GM06990 (cell line): ENCODE measurements at regions not wholly inside any gene's neighbourhood (a gene's known extent, or its start where the extent isn't known, plus 50 kb on each side); places are given as distances from the start of the nearest gene placed in this dataset.

ENCODE experiments used
- DNase-seq: peaks from one replicate; pipeline ENCODE4 v3.0.0-alpha.2; 2011; ENCODE audit not compliant: insufficient read length; ENCODE audit errors: extremely low read depth
- H3K27me3 ChIP-seq: replicated peaks from 2 replicates; pipeline ENCODE4 v1.6.0; 2011; ENCODE audit warnings: low read length; ENCODE audit not compliant: control insufficient read depth, insufficient read depth
- H3K36me3 ChIP-seq: 2 replicates; pipeline ENCODE4 v1.5.1; 2011; ENCODE audit warnings: low read length; ENCODE audit not compliant: control insufficient read depth, insufficient read depth
- H3K4me3 ChIP-seq: replicated peaks from 2 replicates; pipeline ENCODE4 v1.5.1; 2011; ENCODE audit warnings: low read depth, mild to moderate bottlenecking, control low read depth, low read length
- CTCF ChIP-seq: IDR thresholded peaks from 2 replicates; pipeline ENCODE4 v1.5.1; 2011; ENCODE audit warnings: low read length, control low read depth, mild to moderate bottlenecking, inconsistent platforms; ENCODE audit not compliant: insufficient read depth, poor library complexity, severe bottlenecking

- H3K27me3 ChIP-seq = no peaks in the 10 kb centered on the region
- H3K4me3 ChIP-seq = no peak overlapping the region
- no peak for TF ChIP-seq CTCF
- DNase-seq = no peak
- H3K36me3 ChIP-seq = no peaks in the 10 kb centered on the region
Observed at GRCh38 chr2:205889114-205889513, 196.9 kb downstream of the INO80D start.

DNA sequence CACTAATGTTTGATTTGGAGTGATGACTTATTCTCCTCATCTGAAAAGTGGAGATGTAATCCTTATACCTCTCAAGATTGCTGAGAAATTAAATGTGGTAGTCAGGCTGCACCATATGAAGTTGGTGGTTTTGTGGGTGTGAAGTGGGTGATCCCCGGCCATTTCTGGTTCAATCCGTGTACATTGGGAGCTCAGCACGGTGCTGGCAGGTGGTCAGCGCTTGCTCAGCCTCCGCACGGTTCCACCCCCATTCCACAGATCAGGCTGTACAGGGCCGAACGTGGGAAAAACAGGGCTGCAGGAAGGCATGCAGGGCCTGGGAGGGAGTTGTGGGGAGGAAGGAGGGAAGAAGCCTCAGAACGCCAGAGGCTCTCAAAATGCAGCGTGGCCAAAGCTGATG lies 198.3 kb downstream of the INO80D start:
- H3K27me3 ChIP-seq = no peaks in the 10 kb centered on the region
- DNase-seq = no peak
- no peaks in the 10 kb centered on the region for H3K36me3 ChIP-seq
- no peak overlapping the region for H3K4me3 ChIP-seq
- no peak for TF ChIP-seq CTCF

DNA sequence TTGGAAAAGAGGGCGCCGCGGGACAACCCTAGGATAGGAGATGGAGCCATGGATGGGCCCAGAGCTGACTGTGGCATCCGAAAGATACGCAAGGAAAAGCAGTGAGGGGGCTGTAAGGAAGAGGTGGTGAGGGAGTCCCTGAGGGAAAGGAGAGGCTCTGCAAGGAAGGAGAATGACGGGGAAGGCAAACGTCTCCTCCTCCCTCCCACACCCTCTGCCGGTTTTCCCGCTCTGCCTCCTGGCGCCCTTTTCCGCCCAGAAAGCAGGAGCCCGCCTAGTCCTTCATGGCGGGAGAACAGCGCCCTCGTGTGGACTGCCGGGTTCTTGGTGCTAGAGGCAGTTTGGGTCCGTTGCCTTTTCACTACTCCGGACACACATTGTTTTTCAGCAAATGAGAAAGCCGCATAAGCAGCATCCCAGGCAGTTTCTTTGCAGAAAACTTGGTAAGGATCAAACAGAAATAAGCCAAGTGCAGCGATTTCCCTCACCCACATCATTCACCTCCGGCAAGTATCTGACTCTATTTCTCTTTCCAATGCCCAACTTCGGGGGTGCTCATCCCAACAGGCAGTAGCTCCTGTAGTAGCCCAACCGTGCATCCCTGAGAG lies 200.4 kb downstream of the INO80D start:
- peak; percentile 94 for TF ChIP-seq CTCF
- peak; percentile 25 for DNase-seq
- H3K36me3 ChIP-seq = no peaks in the 10 kb centered on the region
- no peak overlapping the region for H3K4me3 ChIP-seq
- no peaks in the 10 kb centered on the region for H3K27me3 ChIP-seq

GRCh38 chr2:205883965-205884364 lies 201.7 kb downstream of the NRP2 start:
- DNase-seq = no peak
- Histone ChIP-seq H3K27me3 (no peaks in the 10 kb centered on the region), H3K4me3 (no peak overlapping the region), H3K36me3 (no peaks in the 10 kb centered on the region)
- TF ChIP-seq CTCF = no peak

DNA sequence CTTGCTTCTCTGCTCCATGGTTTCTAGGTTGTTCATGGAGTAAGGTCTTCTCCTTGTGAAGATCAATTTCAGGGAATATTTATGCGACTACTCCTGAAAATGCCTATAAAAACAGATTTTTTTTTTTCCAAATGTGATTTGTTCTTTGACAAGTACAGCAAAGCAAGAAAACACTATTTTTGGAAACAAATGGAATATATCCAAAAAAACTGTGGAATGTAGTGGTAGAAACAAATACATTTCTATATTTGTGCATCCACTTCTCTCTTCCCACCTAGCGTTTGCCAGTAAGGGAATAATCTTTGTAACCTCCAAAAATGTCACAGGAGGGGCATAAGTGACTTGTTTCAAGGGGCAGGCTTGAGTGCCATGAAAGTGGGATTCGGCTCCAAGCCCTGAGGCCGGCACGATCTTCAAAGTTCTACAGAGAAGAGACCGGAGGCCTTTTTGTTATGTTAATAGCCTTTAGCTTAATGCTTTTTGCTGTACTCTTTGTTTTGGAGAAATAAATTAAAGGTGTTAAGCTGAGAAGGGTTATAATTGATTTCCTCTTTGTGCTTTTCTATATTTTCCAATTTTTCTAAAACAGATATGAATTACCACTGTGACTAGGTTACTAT lies 200.6 kb downstream of the NRP2 start:
- no peak for TF ChIP-seq CTCF
- H3K36me3 ChIP-seq = no peaks in the 10 kb centered on the region
- H3K4me3 ChIP-seq = no peak overlapping the region
- DNase-seq = no peak
- no peaks in the 10 kb centered on the region for H3K27me3 ChIP-seq

DNA sequence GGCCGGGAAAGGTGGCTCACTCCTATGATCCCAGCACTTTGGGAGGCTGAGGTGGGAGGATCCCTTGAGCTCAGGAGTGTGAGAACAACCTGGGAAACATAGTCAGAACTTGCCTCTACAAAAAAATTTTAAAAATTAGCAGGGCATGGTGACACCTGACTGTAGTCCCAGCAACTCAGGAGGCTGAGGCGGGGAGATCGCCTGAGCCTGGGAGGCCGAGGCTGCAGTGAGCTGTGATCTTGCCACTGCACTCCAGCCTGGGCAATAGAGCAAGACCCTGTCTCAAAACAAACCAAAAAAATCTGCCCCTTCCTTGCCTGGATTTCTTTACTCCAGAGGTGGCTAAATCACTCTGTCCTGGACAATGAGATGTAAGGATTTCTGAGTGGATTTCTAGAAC lies 197.7 kb downstream of the NRP2 start:
- Histone ChIP-seq H3K4me3 (no peak overlapping the region), H3K27me3 (no peaks in the 10 kb centered on the region), H3K36me3 (no peaks in the 10 kb centered on the region)
- no peak for TF ChIP-seq CTCF
- DNase-seq = no peak
